ENCODE measurements at regions not wholly inside any gene's neighbourhood (a gene's known extent, or its start where the extent isn't known, plus 50 kb on each side); places are given as distances from the start of the nearest gene placed in this dataset.

GRCh38 chr12:4203772-4204376 lies 69.7 kb upstream of the CCND2 start:
- whole genome bisulfite sequencing, 2 experiments (ENCODE audit: low coverage in 1 of 2, low lambda C conversion rate in 2 of 2, missing lambda C conversion rate in 2 of 2), result 9 to 14% methylated on average over 3 of the region's 3 CpGs
- H3K79me2 ChIP-seq (ENCODE audit: insufficient read depth), result no peaks in the 10 kb centered on the region
- H3K9me2 ChIP-seq (ENCODE audit: insufficient read depth), result no peaks in the 10 kb centered on the region
- H3K9me3 ChIP-seq (ENCODE audit: low read depth), result no peaks in the 10 kb centered on the region
- H3K4me2 ChIP-seq (ENCODE audit: unreplicated experiment), result no peak overlapping the region
- H3K27me3 ChIP-seq (replicated peaks; ENCODE audit: insufficient read depth), result no peaks in the 10 kb centered on the region
- DNase-seq, result no peak
- no peaks in the 10 kb centered on the region for H3F3A ChIP-seq (ENCODE audit: insufficient read depth)
- no peak overlapping the region for H3K27ac ChIP-seq
- no peak overlapping the region for H2AFZ ChIP-seq
- no peak overlapping the region for H3K9ac ChIP-seq
- in situ Hi-C loops (cut with MboI), result no loop called here
- no peaks in the 10 kb centered on the region for H3K36me3 ChIP-seq (ENCODE audit: low read depth)
- no peaks in the 10 kb centered on the region for H3K4me1 ChIP-seq (ENCODE audit: insufficient read depth)
- no peaks in the 10 kb centered on the region for H4K20me1 ChIP-seq (ENCODE audit: insufficient read depth)
- TF ChIP-seq EZH2phosphoT487 (IDR thresholded peaks at IDR 0.05; ENCODE audit: insufficient read depth, low read depth), result no peak
- H3K4me3 ChIP-seq, result no peak overlapping the region

- Histone ChIP-seq H3K27me3 (replicated peaks; ENCODE audit: insufficient read depth) (no peaks in the 10 kb centered on the region), H3K9me3 (ENCODE audit: low read depth) (no peaks in the 10 kb centered on the region), H3K4me3 (no peak overlapping the region), H3K36me3 (ENCODE audit: low read depth) (no peaks in the 10 kb centered on the region), H3K9me2 (ENCODE audit: insufficient read depth) (no peaks in the 10 kb centered on the region), H2AFZ (no peak overlapping the region), H3K4me1 (ENCODE audit: insufficient read depth) (no peaks in the 10 kb centered on the region), H4K20me1 (ENCODE audit: insufficient read depth) (no peaks in the 10 kb centered on the region), H3F3A (ENCODE audit: insufficient read depth) (no peaks in the 10 kb centered on the region), H3K9ac (no peak overlapping the region), H3K79me2 (ENCODE audit: insufficient read depth) (no peaks in the 10 kb centered on the region), H3K27ac (no peak overlapping the region), H3K4me2 (ENCODE audit: unreplicated experiment) (no peak overlapping the region)
- DNase-seq, result no peak
- no peak for TF ChIP-seq EZH2phosphoT487 (IDR thresholded peaks at IDR 0.05; ENCODE audit: insufficient read depth, low read depth)
- no peak for TF ChIP-seq EZH2 (IDR thresholded peaks at IDR 0.05; ENCODE audit: insufficient read depth, poor library complexity, severe bottlenecking)
- in situ Hi-C loops (cut with MboI), result no loop called here
- 26 to 30% methylated on average over 5 of the region's 5 CpGs for WGBS, 2 experiments (ENCODE audit: low coverage in 1 of 2, low lambda C conversion rate in 2 of 2, missing lambda C conversion rate in 2 of 2)
Measured at GRCh38 chr12:4202918-4203317, 70.6 kb upstream of the CCND2 start.

- in situ Hi-C loops (cut with MboI), result no loop called here
- no peak for DNase-seq
- no peak for TF ChIP-seq EZH2phosphoT487 (IDR thresholded peaks at IDR 0.05; ENCODE audit: insufficient read depth, low read depth)
- no peak for TF ChIP-seq EZH2 (IDR thresholded peaks at IDR 0.05; ENCODE audit: insufficient read depth, poor library complexity, severe bottlenecking)
- Histone ChIP-seq H4K20me1 (ENCODE audit: insufficient read depth) (no peaks in the 10 kb centered on the region), H3K9ac (no peak overlapping the region), H3K4me2 (ENCODE audit: unreplicated experiment) (no peak overlapping the region), H3K4me3 (no peak overlapping the region), H3K9me3 (ENCODE audit: low read depth) (no peaks in the 10 kb centered on the region), H2AFZ (no peak overlapping the region), H3K79me2 (ENCODE audit: insufficient read depth) (no peaks in the 10 kb centered on the region), H3K9me2 (ENCODE audit: insufficient read depth) (no peaks in the 10 kb centered on the region), H3K36me3 (ENCODE audit: low read depth) (no peaks in the 10 kb centered on the region), H3K27ac (no peak overlapping the region), H3K27me3 (replicated peaks; ENCODE audit: insufficient read depth) (no peaks in the 10 kb centered on the region), H3F3A (ENCODE audit: insufficient read depth) (no peaks in the 10 kb centered on the region), H3K4me1 (ENCODE audit: insufficient read depth) (no peaks in the 10 kb centered on the region)
- WGBS, 2 experiments (ENCODE audit: low coverage in 1 of 2, low lambda C conversion rate in 2 of 2, missing lambda C conversion rate in 2 of 2), result 44 to 53% methylated on average over 7 of the region's 7 CpGs
Measured at GRCh38 chr12:4202487-4202886, 71.1 kb upstream of the CCND2 start.

- Histone ChIP-seq H3K4me3 (no peak overlapping the region), H2AFZ (no peak overlapping the region), H3K9ac (no peak overlapping the region), H3K27ac (no peak overlapping the region), H3K36me3 (ENCODE audit: low read depth) (no peaks in the 10 kb centered on the region), H3K4me2 (ENCODE audit: unreplicated experiment) (no peak overlapping the region), H4K20me1 (ENCODE audit: insufficient read depth) (no peaks in the 10 kb centered on the region), H3K9me3 (ENCODE audit: low read depth) (no peaks in the 10 kb centered on the region), H3K79me2 (ENCODE audit: insufficient read depth) (no peaks in the 10 kb centered on the region), H3F3A (ENCODE audit: insufficient read depth) (no peaks in the 10 kb centered on the region), H3K9me2 (ENCODE audit: insufficient read depth) (no peaks in the 10 kb centered on the region), H3K27me3 (replicated peaks; ENCODE audit: insufficient read depth) (no peaks in the 10 kb centered on the region), H3K4me1 (ENCODE audit: insufficient read depth) (no peaks in the 10 kb centered on the region)
- WGBS, 2 experiments (ENCODE audit: low coverage in 1 of 2, low lambda C conversion rate in 2 of 2, missing lambda C conversion rate in 2 of 2), result 44 to 46% methylated on average over 13 of the region's 13 CpGs
- no peak for DNase-seq
- TF ChIP-seq EZH2phosphoT487 (IDR thresholded peaks at IDR 0.05; ENCODE audit: insufficient read depth, low read depth), result no peak
- no peak for TF ChIP-seq EZH2 (IDR thresholded peaks at IDR 0.05; ENCODE audit: insufficient read depth, poor library complexity, severe bottlenecking)
- in situ Hi-C loops (cut with MboI), result no loop called here
Measured at GRCh38 chr12:4201333-4202100, 72.0 kb upstream of the CCND2 start.
